Upper lobe of left lung (tissue), 4 donors: ENCODE measurements at regions not wholly inside any gene's neighbourhood (a gene's known extent, or its start where the extent isn't known, plus 50 kb on each side); places are given as distances from the start of the nearest gene placed in this dataset.

Source experiments
- CTCF ChIP-seq, 6 experiments: fragments of 450-650 bp in 4 of 6; fragments of 200-600 bp in 2 of 6; sonication (generic) in 2 of 6; IDR thresholded peaks; one replicate each; pipeline ENCODE4 v1.5.1; 2016 to 2019; ENCODE audit warnings: antibody characterized with exemption in 6 of 6
- POLR2A ChIP-seq, 4 donors: fragments of 450-650 bp; IDR thresholded peaks; one replicate each; pipeline ENCODE4 v1.5.1; 2016 to 2017; ENCODE audit warnings: antibody characterized with exemption in 4 of 4, mild to moderate bottlenecking in 2 of 4

- TF ChIP-seq CTCF (IDR thresholded peaks at IDR 0.05): no peak
- no peak for TF ChIP-seq POLR2A (IDR thresholded peaks at IDR 0.05)
These were observed 621.7 kb upstream of the ACVR2A start for GRCh38 chr2:147223119-147223518.
